Ishikawa (cell line): ENCODE measurements at regions not wholly inside any gene's neighbourhood (a gene's known extent, or its start where the extent isn't known, plus 50 kb on each side); places are given as distances from the start of the nearest gene placed in this dataset.

Source experiments
- CEBPB ChIP-seq: IDR thresholded peaks from 2 replicates; pipeline ENCODE4 v1.6.1; 2012
- CREB1 ChIP-seq: IDR thresholded peaks from 2 replicates; pipeline ENCODE4 v1.6.1; 2012; ENCODE audit warnings: low read depth
- EGR1 ChIP-seq: IDR thresholded peaks from 2 replicates; pipeline ENCODE4 v1.6.1; 2012
- EP300 ChIP-seq: IDR thresholded peaks from 2 replicates; pipeline ENCODE4 v1.6.1; 2012; ENCODE audit warnings: borderline replicate concordance
- FOXM1 ChIP-seq: IDR thresholded peaks from 2 replicates; pipeline ENCODE4 v1.6.1; 2012; ENCODE audit warnings: low read depth, borderline replicate concordance
- NFIC ChIP-seq: IDR thresholded peaks from 2 replicates; pipeline ENCODE4 v1.6.1; 2012
- RAD21 ChIP-seq: IDR thresholded peaks from 2 replicates; pipeline ENCODE4 v1.6.1; 2012; ENCODE audit warnings: low read depth
- TAF1 ChIP-seq: IDR thresholded peaks from 2 replicates; pipeline ENCODE4 v1.6.1; 2012; ENCODE audit warnings: low read depth, mild to moderate bottlenecking
- TCF12 ChIP-seq: IDR thresholded peaks from 2 replicates; pipeline ENCODE4 v1.6.1; 2012; ENCODE audit warnings: low read depth
- YY1 ChIP-seq: IDR thresholded peaks from 2 replicates; pipeline ENCODE4 v1.6.1; 2012; ENCODE audit warnings: low read depth
- ZBTB7A ChIP-seq: IDR thresholded peaks from 2 replicates; pipeline ENCODE4 v1.6.1; 2012; ENCODE audit warnings: low read depth
- TF ChIP-seq, protein P1 (sequence below): IDR thresholded peaks from 2 replicates; pipeline ENCODE4 v1.6.1; 2012

DNA sequence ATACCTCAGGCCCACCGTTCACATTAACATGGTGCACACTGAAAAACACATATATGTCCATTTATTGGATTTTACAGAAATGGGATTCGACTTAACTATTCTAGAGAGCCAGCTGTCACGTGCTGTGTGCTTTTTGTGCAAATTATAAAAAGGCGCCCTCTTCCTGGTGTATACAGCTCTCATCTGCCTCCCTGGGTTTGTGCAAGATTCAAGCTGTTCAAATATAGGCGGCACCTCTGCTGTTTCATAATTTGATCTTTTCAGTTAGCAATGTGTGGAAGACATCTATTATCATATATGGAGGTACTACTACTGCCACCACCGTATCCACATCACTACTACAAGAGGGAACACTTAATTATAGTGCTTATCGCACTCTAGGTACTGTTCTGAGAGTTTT, 187.6 kb downstream of the EBLN2 start:
- no peak for TF ChIP-seq NFIC
- no peak for TF ChIP-seq YY1
- no peak for TF ChIP-seq CREB1
- no peak for TF ChIP-seq TAF1
- TF ChIP-seq TCF12: no peak
- TF ChIP-seq EP300: no peak
- no peak for TF ChIP-seq ZBTB7A
- TF ChIP-seq RAD21: no peak
- TF ChIP-seq, protein P1, sequence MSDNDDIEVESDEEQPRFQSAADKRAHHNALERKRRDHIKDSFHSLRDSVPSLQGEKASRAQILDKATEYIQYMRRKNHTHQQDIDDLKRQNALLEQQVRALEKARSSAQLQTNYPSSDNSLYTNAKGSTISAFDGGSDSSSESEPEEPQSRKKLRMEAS: no peak
- TF ChIP-seq CEBPB: no peak
- TF ChIP-seq EGR1: no peak
- TF ChIP-seq FOXM1: no peak
